GM12878 (cell line): ENCODE measurements at regions not wholly inside any gene's neighbourhood (a gene's known extent, or its start where the extent isn't known, plus 50 kb on each side); places are given as distances from the start of the nearest gene placed in this dataset.

Source experiments
- ATAC-seq: fragments of 200-7000 bp; cut with Tn5 transposase; 3 replicates; pipeline ENCODE4 v1.9.1; 2020; ENCODE audit warnings: mild to moderate bottlenecking, moderate library complexity
- BruUV-seq: library from RNA; stranded (reverse); fragments of 400-500 nt; replicated peaks from 2 replicates; lab custom pipeline; 2021; lab: Mats Ljungman, UMichigan
- CTCF ChIA-PET: fragments of 300-600 bp; sonication (Branson Sonifier 250); formaldehyde crosslinking; extraction: SDS; loops from one replicate; lab custom pipeline; 2021; ENCODE audit warnings: inconsistent platforms; lab: Yijun Ruan, JAX
- POLR2A ChIA-PET: fragments of 350-600 bp; formaldehyde crosslinking; extraction: SDS; loops from one replicate; lab custom pipeline; 2021; ENCODE audit warnings: inconsistent platforms; lab: Charles Lee
- RAD21 ChIA-PET: fragments of 300-600 bp; sonication (Branson Sonifier 250); formaldehyde crosslinking; loops from one replicate; lab custom pipeline; 2023; ENCODE audit warnings: antibody characterized with exemption; ENCODE audit not compliant: unreplicated experiment; lab: Charles Lee
- SMC1A ChIA-PET: fragments of 300-600 bp; sonication (Branson Sonifier 250); formaldehyde crosslinking; loops from one replicate; lab custom pipeline; 2023; ENCODE audit not compliant: unreplicated experiment, uncharacterized antibody; lab: Charles Lee
- DNase-seq: peaks from one replicate; pipeline ENCODE4 v3.0.0-alpha.2; 2011; ENCODE audit warnings: low read depth, low spot score
- FAIRE-seq: peaks from 3 replicates; lab custom pipeline; 2011; peaks lifted over from hg19 to GRCh38; lab: Jason Lieb, UNC
- H2AFZ ChIP-seq: 2 replicates; pipeline ENCODE4 v1.6.0; 2011; ENCODE audit warnings: low read depth, low read length, control low read depth; ENCODE audit not compliant: control insufficient read depth
- H3K27ac ChIP-seq: 2 replicates; pipeline ENCODE4 v1.5.1; 2011; ENCODE audit warnings: control low read depth; ENCODE audit not compliant: control insufficient read depth, insufficient read depth
- H3K27me3 ChIP-seq, 2 experiments: replicated peaks in 1 of 2; 2 replicates each; pipeline versions ENCODE4 v1.6.0 to v1.6.1; 2011; ENCODE audit warnings: low read length in 1 of 2; ENCODE audit not compliant: control insufficient read depth in 2 of 2, insufficient read depth in 2 of 2
- H3K36me3 ChIP-seq, 2 experiments: 2 replicates each; pipeline ENCODE4 v1.5.1; 2011; ENCODE audit warnings: low read length in 1 of 2; ENCODE audit not compliant: control insufficient read depth in 2 of 2, insufficient read depth in 2 of 2
- H3K4me1 ChIP-seq: 2 replicates; pipeline ENCODE4 v1.6.1; 2011; ENCODE audit warnings: mild to moderate bottlenecking, low read length, moderate library complexity, mixed read lengths; ENCODE audit not compliant: control insufficient read depth, insufficient read depth
- H3K4me2 ChIP-seq: 2 replicates; pipeline ENCODE4 v1.6.0; 2011; ENCODE audit warnings: control low read depth; ENCODE audit not compliant: control insufficient read depth, insufficient read depth
- H3K4me3 ChIP-seq: fragments of 200-600 bp; sonication (generic); 2 replicates; pipeline ENCODE4 v1.5.1; 2016
- H3K79me2 ChIP-seq: 2 replicates; pipeline ENCODE4 v1.6.0; 2011; ENCODE audit warnings: low read length; ENCODE audit not compliant: control insufficient read depth, insufficient read depth
- H3K9ac ChIP-seq: 2 replicates; pipeline ENCODE4 v1.8.0; 2011; ENCODE audit warnings: low read length, control low read depth, mixed read lengths; ENCODE audit not compliant: control insufficient read depth, insufficient read depth
- H3K9me3 ChIP-seq: replicated peaks from 3 replicates; pipeline ENCODE4 v1.5.1; 2011; ENCODE audit warnings: mild to moderate bottlenecking, low read length; ENCODE audit not compliant: control insufficient read depth, insufficient read depth
- H4K20me1 ChIP-seq: 2 replicates; pipeline ENCODE4 v1.6.0; 2011; ENCODE audit not compliant: control insufficient read depth, insufficient read depth
- BACH1 ChIP-seq: fragments of 450-650 bp; IDR thresholded peaks from 2 replicates; pipeline ENCODE4 v1.6.1; 2017; ENCODE audit warnings: mild to moderate bottlenecking, borderline replicate concordance
- CBFB ChIP-seq: IDR thresholded peaks from 2 replicates; pipeline ENCODE4 v1.6.1; 2016; ENCODE audit warnings: antibody characterized with exemption, low read depth
- CTCF ChIP-seq, 3 experiments: IDR thresholded peaks in 2 of 3; conservative IDR thresholded peaks in 1 of 3; 2 replicates each; pipeline ENCODE4 v1.5.1; 2011; ENCODE audit warnings: low read depth in 3 of 3, low read length in 3 of 3, mild to moderate bottlenecking in 3 of 3, control low read depth in 2 of 3, moderate library complexity in 2 of 3, inconsistent platforms in 1 of 3, mixed read lengths in 1 of 3; ENCODE audit not compliant: control insufficient read depth in 2 of 3, insufficient read depth in 1 of 3; ENCODE audit errors: extremely low read depth in 1 of 3
- HDAC6 ChIP-seq: fragments of 200-600 bp; sonication (generic); IDR thresholded peaks from one replicate; pipeline ENCODE4 v1.8.0; 2017; ENCODE audit warnings: antibody characterized with exemption; ENCODE audit not compliant: unreplicated experiment
- KAT2A ChIP-seq: conservative IDR thresholded peaks from 2 replicates; pipeline ENCODE4 v1.6.1; 2011; ENCODE audit warnings: low read depth, low read length; ENCODE audit not compliant: control insufficient read depth
- ZBTB11 ChIP-seq: fragments of 450-650 bp; formaldehyde crosslinking; IDR thresholded peaks from 2 replicates; pipeline ENCODE4 v1.5.0; 2022; ENCODE audit warnings: mild to moderate bottlenecking, missing genetic modification characterization
- WGBS: methylation state at CpG from one replicate; pipeline ENCODE4 v1.1.6; 2016; ENCODE audit warnings: low lambda C conversion rate; ENCODE audit not compliant: insufficient replicate concordance, insufficient coverage; ENCODE audit errors: missing lambda C conversion rate; 5-methylcytosine and 5-hydroxymethylcytosine counted together
- in situ Hi-C: fragments of 300-500 bp; cut with MboI; formaldehyde crosslinking; loops from 9 replicates; pipeline ENCODE4 v1.14.3; 2018; ENCODE audit warnings: mixed read lengths
- intact Hi-C: fragments of 100-400 bp; cut with micrococcal nuclease; formaldehyde crosslinking; loops from one replicate; pipeline ENCODE4 v1.14.2; 2022; ENCODE audit not compliant: unreplicated experiment
- TF ChIP-seq, protein P1 (sequence below): fragments of 450-650 bp; formaldehyde crosslinking; IDR thresholded peaks from 2 replicates; pipeline ENCODE4 v1.4.0; 2020; ENCODE audit warnings: mild to moderate bottlenecking, moderate library complexity
- TF ChIP-seq, protein P2 (sequence below): IDR thresholded peaks from 2 replicates; pipeline ENCODE4 v1.6.1; 2012; ENCODE audit warnings: improper control_type of control experiment, low read depth, low read length; ENCODE audit not compliant: insufficient replicate concordance

DNA sequence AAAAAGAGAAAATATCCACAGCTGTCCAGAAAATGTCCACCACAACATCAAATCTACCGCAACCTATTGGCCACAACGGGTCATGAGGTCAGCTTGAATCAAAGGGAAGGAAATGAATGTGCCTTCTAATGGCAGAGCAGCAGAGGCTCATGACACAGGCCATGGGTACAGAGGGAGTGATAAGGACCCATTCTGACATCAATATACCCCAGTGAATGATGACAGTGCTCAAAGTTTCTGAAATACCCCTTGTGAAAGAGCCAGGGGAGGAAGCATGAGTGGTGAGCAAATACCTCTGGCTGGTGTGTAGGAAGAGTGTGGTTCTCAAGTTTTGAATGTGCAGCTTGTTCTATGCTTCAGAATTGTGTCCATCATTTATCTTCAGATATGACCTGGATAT lies 348.2 kb downstream of the IRX1 start:
- Histone ChIP-seq H3K4me1 (no peaks in the 10 kb centered on the region), H3K27me3 (no peaks in the 10 kb centered on the region), H2AFZ (no peak overlapping the region), H3K36me3 (no peaks in the 10 kb centered on the region), H3K9ac (no peak overlapping the region), H4K20me1 (no peaks in the 10 kb centered on the region), H3K4me2 (no peak overlapping the region), H3K4me3 (no peak overlapping the region), H3K9me3 (no peaks in the 10 kb centered on the region; the same call in 2 of the 3 replicates), H3K27ac (no peak overlapping the region), H3K79me2 (no peaks in the 10 kb centered on the region)
- DNase-seq: no peak
- ChIA-PET CTCF (no interaction called here), SMC1A (no interaction called here), POLR2A (no interaction called here), RAD21 (no interaction called here)
- no TSS peak for BruUV-seq
- intact Hi-C loops: no loop called here
- ATAC-seq: no peak
- WGBS: 19% methylated on average over 2 of the region's 2 CpGs
- in situ Hi-C loops: no loop called here
- no peak for FAIRE-seq
- TF ChIP-seq KAT2A (no peak), ZBTB11 (no peak), CBFB (no peak), CTCF (IDR thresholded peaks at IDR 0.05 in 2 of 3, conservative IDR thresholded peaks at IDR 0.05 in 1 of 3; ENCODE audit: control insufficient read depth in 2 of 3, extremely low read depth in 1 of 3, insufficient read depth in 1 of 3, low read depth in 3 of 3, low read length in 3 of 3) (no peak), HDAC6 (no peak), BACH1 (no peak)
- TF ChIP-seq, protein P1, sequence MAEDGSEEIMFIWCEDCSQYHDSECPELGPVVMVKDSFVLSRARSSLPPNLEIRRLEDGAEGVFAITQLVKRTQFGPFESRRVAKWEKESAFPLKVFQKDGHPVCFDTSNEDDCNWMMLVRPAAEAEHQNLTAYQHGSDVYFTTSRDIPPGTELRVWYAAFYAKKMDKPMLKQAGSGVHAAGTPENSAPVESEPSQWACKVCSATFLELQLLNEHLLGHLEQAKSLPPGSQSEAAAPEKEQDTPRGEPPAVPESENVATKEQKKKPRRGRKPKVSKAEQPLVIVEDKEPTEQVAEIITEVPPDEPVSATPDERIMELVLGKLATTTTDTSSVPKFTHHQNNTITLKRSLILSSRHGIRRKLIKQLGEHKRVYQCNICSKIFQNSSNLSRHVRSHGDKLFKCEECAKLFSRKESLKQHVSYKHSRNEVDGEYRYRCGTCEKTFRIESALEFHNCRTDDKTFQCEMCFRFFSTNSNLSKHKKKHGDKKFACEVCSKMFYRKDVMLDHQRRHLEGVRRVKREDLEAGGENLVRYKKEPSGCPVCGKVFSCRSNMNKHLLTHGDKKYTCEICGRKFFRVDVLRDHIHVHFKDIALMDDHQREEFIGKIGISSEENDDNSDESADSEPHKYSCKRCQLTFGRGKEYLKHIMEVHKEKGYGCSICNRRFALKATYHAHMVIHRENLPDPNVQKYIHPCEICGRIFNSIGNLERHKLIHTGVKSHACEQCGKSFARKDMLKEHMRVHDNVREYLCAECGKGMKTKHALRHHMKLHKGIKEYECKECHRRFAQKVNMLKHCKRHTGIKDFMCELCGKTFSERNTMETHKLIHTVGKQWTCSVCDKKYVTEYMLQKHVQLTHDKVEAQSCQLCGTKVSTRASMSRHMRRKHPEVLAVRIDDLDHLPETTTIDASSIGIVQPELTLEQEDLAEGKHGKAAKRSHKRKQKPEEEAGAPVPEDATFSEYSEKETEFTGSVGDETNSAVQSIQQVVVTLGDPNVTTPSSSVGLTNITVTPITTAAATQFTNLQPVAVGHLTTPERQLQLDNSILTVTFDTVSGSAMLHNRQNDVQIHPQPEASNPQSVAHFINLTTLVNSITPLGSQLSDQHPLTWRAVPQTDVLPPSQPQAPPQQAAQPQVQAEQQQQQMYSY: no peak
- TF ChIP-seq, protein P2, sequence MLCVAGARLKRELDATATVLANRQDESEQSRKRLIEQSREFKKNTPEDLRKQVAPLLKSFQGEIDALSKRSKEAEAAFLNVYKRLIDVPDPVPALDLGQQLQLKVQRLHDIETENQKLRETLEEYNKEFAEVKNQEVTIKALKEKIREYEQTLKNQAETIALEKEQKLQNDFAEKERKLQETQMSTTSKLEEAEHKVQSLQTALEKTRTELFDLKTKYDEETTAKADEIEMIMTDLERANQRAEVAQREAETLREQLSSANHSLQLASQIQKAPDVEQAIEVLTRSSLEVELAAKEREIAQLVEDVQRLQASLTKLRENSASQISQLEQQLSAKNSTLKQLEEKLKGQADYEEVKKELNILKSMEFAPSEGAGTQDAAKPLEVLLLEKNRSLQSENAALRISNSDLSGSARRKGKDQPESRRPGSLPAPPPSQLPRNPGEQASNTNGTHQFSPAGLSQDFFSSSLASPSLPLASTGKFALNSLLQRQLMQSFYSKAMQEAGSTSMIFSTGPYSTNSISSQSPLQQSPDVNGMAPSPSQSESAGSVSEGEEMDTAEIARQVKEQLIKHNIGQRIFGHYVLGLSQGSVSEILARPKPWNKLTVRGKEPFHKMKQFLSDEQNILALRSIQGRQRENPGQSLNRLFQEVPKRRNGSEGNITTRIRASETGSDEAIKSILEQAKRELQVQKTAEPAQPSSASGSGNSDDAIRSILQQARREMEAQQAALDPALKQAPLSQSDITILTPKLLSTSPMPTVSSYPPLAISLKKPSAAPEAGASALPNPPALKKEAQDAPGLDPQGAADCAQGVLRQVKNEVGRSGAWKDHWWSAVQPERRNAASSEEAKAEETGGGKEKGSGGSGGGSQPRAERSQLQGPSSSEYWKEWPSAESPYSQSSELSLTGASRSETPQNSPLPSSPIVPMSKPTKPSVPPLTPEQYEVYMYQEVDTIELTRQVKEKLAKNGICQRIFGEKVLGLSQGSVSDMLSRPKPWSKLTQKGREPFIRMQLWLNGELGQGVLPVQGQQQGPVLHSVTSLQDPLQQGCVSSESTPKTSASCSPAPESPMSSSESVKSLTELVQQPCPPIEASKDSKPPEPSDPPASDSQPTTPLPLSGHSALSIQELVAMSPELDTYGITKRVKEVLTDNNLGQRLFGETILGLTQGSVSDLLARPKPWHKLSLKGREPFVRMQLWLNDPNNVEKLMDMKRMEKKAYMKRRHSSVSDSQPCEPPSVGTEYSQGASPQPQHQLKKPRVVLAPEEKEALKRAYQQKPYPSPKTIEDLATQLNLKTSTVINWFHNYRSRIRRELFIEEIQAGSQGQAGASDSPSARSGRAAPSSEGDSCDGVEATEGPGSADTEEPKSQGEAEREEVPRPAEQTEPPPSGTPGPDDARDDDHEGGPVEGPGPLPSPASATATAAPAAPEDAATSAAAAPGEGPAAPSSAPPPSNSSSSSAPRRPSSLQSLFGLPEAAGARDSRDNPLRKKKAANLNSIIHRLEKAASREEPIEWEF: no peak
